ENCODE measurements at regions not wholly inside any gene's neighbourhood (a gene's known extent, or its start where the extent isn't known, plus 50 kb on each side); places are given as distances from the start of the nearest gene placed in this dataset.

DNA sequence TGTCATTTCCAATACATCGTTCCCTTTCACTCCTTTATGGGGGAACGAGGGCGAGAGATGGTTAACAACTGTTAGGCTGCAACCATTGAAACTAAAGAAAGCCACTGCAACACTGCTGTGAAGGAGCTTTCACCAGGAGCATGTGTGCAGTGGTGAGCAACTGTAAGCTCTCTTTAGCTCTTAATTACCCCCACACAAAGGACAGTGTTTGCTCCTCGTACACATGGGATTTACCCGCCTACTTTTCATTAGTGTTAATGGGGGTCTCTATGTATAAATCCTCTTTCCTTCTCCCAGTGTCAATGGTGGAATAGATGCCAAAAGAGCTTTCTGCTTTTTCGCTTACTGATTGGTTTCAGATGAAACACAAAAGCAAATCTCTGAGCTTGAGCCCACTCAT lies 343.1 kb downstream of the FLRT2 start:
- TF ChIP-seq POLR2A (IDR thresholded peaks at IDR 0.05) (no peak), EP300 (IDR thresholded peaks at IDR 0.05) (no peak)
- TF ChIP-seq, protein P1, sequence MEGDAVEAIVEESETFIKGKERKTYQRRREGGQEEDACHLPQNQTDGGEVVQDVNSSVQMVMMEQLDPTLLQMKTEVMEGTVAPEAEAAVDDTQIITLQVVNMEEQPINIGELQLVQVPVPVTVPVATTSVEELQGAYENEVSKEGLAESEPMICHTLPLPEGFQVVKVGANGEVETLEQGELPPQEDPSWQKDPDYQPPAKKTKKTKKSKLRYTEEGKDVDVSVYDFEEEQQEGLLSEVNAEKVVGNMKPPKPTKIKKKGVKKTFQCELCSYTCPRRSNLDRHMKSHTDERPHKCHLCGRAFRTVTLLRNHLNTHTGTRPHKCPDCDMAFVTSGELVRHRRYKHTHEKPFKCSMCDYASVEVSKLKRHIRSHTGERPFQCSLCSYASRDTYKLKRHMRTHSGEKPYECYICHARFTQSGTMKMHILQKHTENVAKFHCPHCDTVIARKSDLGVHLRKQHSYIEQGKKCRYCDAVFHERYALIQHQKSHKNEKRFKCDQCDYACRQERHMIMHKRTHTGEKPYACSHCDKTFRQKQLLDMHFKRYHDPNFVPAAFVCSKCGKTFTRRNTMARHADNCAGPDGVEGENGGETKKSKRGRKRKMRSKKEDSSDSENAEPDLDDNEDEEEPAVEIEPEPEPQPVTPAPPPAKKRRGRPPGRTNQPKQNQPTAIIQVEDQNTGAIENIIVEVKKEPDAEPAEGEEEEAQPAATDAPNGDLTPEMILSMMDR (IDR thresholded peaks at IDR 0.05): no peak
